Large intestine (tissue), 3 donors: ENCODE measurements at regions not wholly inside any gene's neighbourhood (a gene's known extent, or its start where the extent isn't known, plus 50 kb on each side); places are given as distances from the start of the nearest gene placed in this dataset.

Experiments used
- DNase-seq, 2 donors: peaks; one replicate each; pipeline versions ENCODE4 v3.0.0 to v3.0.0-alpha.2; 2013
- H3K27ac ChIP-seq: one replicate; pipeline ENCODE4 v1.5.1; 2013; ENCODE audit warnings: low read length
- H3K27me3 ChIP-seq: 2 replicates; pipeline ENCODE4 v1.6.1; 2013; ENCODE audit warnings: low read length; ENCODE audit not compliant: control insufficient read depth, insufficient read depth
- H3K36me3 ChIP-seq: 2 replicates; pipeline ENCODE4 v1.6.1; 2013; ENCODE audit warnings: low read length; ENCODE audit not compliant: control insufficient read depth, insufficient read depth
- H3K4me1 ChIP-seq: one replicate; pipeline ENCODE4 v1.6.1; 2013; ENCODE audit warnings: low read length; ENCODE audit not compliant: control insufficient read depth, insufficient read depth
- H3K4me3 ChIP-seq: one replicate; pipeline ENCODE4 v1.5.1; 2013; ENCODE audit warnings: low read length
- H3K9me3 ChIP-seq: one replicate; pipeline ENCODE4 v1.6.1; 2013; ENCODE audit warnings: mild to moderate bottlenecking, low read depth, low read length, moderate library complexity; ENCODE audit not compliant: control insufficient read depth
- WGBS: methylation state at CpG from one replicate; pipeline ENCODE4 v1.1.5; 2013; ENCODE audit warnings: low lambda C conversion rate; ENCODE audit not compliant: insufficient coverage; 5-methylcytosine and 5-hydroxymethylcytosine counted together

GRCh38 chr6:14709900-14710299 lies 536.0 kb upstream of the JARID2 start:
- 100% methylated on average over 1 of the region's 4 CpGs for whole genome bisulfite sequencing
- H3K27ac ChIP-seq: no peak overlapping the region
- no peaks in the 10 kb centered on the region for H3K27me3 ChIP-seq
- H3K36me3 ChIP-seq: no peaks in the 10 kb centered on the region
- no peak overlapping the region for H3K4me3 ChIP-seq
- no peaks in the 10 kb centered on the region for H3K4me1 ChIP-seq
- no peak for DNase-seq
- no peaks in the 10 kb centered on the region for H3K9me3 ChIP-seq

GRCh38 chr6:14710421-14710820 lies 535.4 kb upstream of the JARID2 start:
- Histone ChIP-seq H3K36me3 (no peaks in the 10 kb centered on the region), H3K9me3 (no peaks in the 10 kb centered on the region), H3K27me3 (no peaks in the 10 kb centered on the region), H3K27ac (no peak overlapping the region), H3K4me1 (no peaks in the 10 kb centered on the region), H3K4me3 (no peak overlapping the region)
- no CpG with 5 or more reads among the region's 5 CpGs for WGBS
- DNase-seq: no peak

GRCh38 chr6:14711056-14711703 lies 534.7 kb upstream of the JARID2 start:
- H3K27ac ChIP-seq: no peak overlapping the region
- no CpG with 5 or more reads among the region's 3 CpGs for whole genome bisulfite sequencing
- no peak for DNase-seq

GRCh38 chr6:14711704-14712379 lies 534.0 kb upstream of the JARID2 start:
- Histone ChIP-seq H3K27me3 (no peaks in the 10 kb centered on the region), H3K36me3 (no peaks in the 10 kb centered on the region), H3K4me1 (no peaks in the 10 kb centered on the region), H3K9me3 (no peaks in the 10 kb centered on the region), H3K27ac (no peak overlapping the region), H3K4me3 (no peak overlapping the region)
- no peak for DNase-seq
- 100% methylated on average over 2 of the region's 7 CpGs for WGBS

More at GRCh38 chr6:14711056-14711703, 534.7 kb upstream of the JARID2 start:
- Histone ChIP-seq H3K9me3 (no peaks in the 10 kb centered on the region), H3K36me3 (no peaks in the 10 kb centered on the region), H3K27me3 (no peaks in the 10 kb centered on the region), H3K4me1 (no peaks in the 10 kb centered on the region), H3K4me3 (no peak overlapping the region)

- DNase-seq: no peak
- H3K4me3 ChIP-seq: no peak overlapping the region
- no peaks in the 10 kb centered on the region for H3K36me3 ChIP-seq
- no peak overlapping the region for H3K27ac ChIP-seq
- WGBS: 90% methylated on average over 3 of the region's 15 CpGs
- no peaks in the 10 kb centered on the region for H3K9me3 ChIP-seq
- no peaks in the 10 kb centered on the region for H3K27me3 ChIP-seq
- H3K4me1 ChIP-seq: no peaks in the 10 kb centered on the region
Measured at GRCh38 chr6:14713008-14713960, 532.6 kb upstream of the JARID2 start.

GRCh38 chr6:14713966-14714631 lies 531.8 kb upstream of the JARID2 start:
- DNase-seq: no peak
- no peak overlapping the region for H3K4me3 ChIP-seq
- H3K27me3 ChIP-seq: no peaks in the 10 kb centered on the region
- no peak overlapping the region for H3K27ac ChIP-seq
- no peaks in the 10 kb centered on the region for H3K4me1 ChIP-seq
- H3K9me3 ChIP-seq: no peaks in the 10 kb centered on the region
- H3K36me3 ChIP-seq: no peaks in the 10 kb centered on the region
- WGBS: 75% methylated on average over 1 of the region's 3 CpGs

GRCh38 chr6:14715076-14715475 lies 530.8 kb upstream of the JARID2 start:
- 95% methylated on average over 3 of the region's 5 CpGs for WGBS
- no peak overlapping the region for H3K27ac ChIP-seq
- H3K36me3 ChIP-seq: no peaks in the 10 kb centered on the region
- H3K4me3 ChIP-seq: no peak overlapping the region
- no peaks in the 10 kb centered on the region for H3K27me3 ChIP-seq
- no peaks in the 10 kb centered on the region for H3K9me3 ChIP-seq
- H3K4me1 ChIP-seq: no peaks in the 10 kb centered on the region
- DNase-seq: no peak

GRCh38 chr6:14716499-14717146 lies 529.2 kb upstream of the JARID2 start:
- Histone ChIP-seq H3K9me3 (no peaks in the 10 kb centered on the region), H3K27me3 (no peaks in the 10 kb centered on the region), H3K36me3 (no peaks in the 10 kb centered on the region), H3K4me1 (peaks cover 10% of the 10 kb centered on the region), H3K27ac (no peak overlapping the region), H3K4me3 (no peak overlapping the region)
- DNase-seq: no peak
- 100% methylated on average over 1 of the region's 9 CpGs for WGBS

GRCh38 chr6:14717307-14717706 lies 528.6 kb upstream of the JARID2 start:
- Histone ChIP-seq H3K4me3 (no peak overlapping the region), H3K9me3 (no peaks in the 10 kb centered on the region), H3K27me3 (no peaks in the 10 kb centered on the region), H3K27ac (no peak overlapping the region), H3K4me1 (peaks cover 10% of the 10 kb centered on the region), H3K36me3 (no peaks in the 10 kb centered on the region)
- WGBS: no CpG with 5 or more reads among the region's 3 CpGs
- no peak for DNase-seq
